Urinary bladder (tissue), 3 donors: ENCODE measurements at regions not wholly inside any gene's neighbourhood (a gene's known extent, or its start where the extent isn't known, plus 50 kb on each side); places are given as distances from the start of the nearest gene placed in this dataset.

Source experiments
- DNase-seq: peaks from one replicate; pipeline ENCODE4 v3.0.0-alpha.2; 2015; ENCODE audit errors: extremely low spot score
- H3K27ac ChIP-seq: one replicate; pipeline ENCODE4 v1.5.1; 2013; ENCODE audit warnings: low read depth, mild to moderate bottlenecking, moderate library complexity
- H3K36me3 ChIP-seq: one replicate; pipeline ENCODE4 v1.6.1; 2013; ENCODE audit warnings: mild to moderate bottlenecking, moderate library complexity; ENCODE audit not compliant: insufficient read depth
- H3K4me1 ChIP-seq: one replicate; pipeline ENCODE4 v1.6.1; 2013; ENCODE audit warnings: mild to moderate bottlenecking, moderate library complexity; ENCODE audit not compliant: insufficient read depth
- H3K4me3 ChIP-seq: one replicate; pipeline ENCODE4 v1.5.1; 2013; ENCODE audit warnings: low read depth, low read length
- WGBS: extraction: QIAGEN DNeasy Blood & Tissue Kit; methylation state at CpG from one replicate; pipeline ENCODE4 v1.1.7; 2013; 5-methylcytosine and 5-hydroxymethylcytosine counted together
- donor health status: healthy with polysubstance abuse.
- donor health status: healthy.

- no peak overlapping the region for H3K4me3 ChIP-seq
- H3K4me1 ChIP-seq: no peaks in the 10 kb centered on the region
- WGBS: 92% methylated on average over 2 of the region's 2 CpGs
Observed at GRCh38 chr18:22006458-22006857, 162.9 kb upstream of the GATA6 start.

DNA sequence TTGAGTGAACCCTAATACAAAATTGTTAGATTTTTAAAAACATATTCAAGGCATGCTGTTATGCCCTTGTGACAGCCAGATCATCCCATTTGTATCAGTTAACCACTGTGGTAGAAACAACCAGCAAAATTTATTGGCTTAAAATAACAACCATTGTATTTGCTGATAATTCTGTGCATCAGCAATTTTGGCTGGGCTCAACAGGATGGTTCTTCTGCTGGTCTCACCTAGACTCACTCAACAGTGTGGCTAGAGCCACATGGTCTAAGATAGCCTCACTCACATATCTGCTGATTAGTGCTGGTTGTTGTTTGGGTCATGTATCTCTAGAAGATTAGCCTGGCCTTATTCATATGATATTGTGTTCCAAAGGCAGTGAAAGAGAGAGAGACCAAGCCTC is 160.1 kb upstream of the GATA6 start:
- H3K27ac ChIP-seq: no peak overlapping the region
- H3K4me1 ChIP-seq: no peaks in the 10 kb centered on the region
- no peak overlapping the region for H3K4me3 ChIP-seq
- no peak for DNase-seq
- H3K36me3 ChIP-seq: no peaks in the 10 kb centered on the region

More at GRCh38 chr18:22006458-22006857, 162.9 kb upstream of the GATA6 start:
- no peaks in the 10 kb centered on the region for H3K36me3 ChIP-seq
- no peak for DNase-seq
- H3K27ac ChIP-seq: no peak overlapping the region

DNA sequence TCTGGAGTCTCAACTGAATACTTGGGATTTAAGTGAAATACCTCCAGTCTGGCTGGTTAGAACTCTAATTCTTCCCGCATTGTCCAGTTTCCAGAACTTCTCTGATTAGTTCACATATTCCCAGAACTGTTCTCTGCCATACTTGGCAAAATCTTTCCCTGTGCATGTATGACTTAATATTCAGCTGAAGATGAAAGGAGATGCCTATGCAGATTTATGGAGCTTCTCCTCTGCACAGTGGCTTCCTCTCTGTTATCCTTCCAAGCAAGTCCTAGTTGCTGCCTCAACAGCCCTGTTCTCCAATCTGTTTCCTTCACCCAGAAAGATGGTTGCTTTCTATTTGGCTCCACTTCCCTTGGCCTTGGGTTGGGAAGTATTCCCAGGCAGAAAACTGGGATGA is 155.4 kb upstream of the GATA6 start:
- H3K4me3 ChIP-seq: no peak overlapping the region
- WGBS: 93% methylated on average over 1 of the region's 1 CpG
- no peaks in the 10 kb centered on the region for H3K36me3 ChIP-seq
- H3K27ac ChIP-seq: no peak overlapping the region
- no peak for DNase-seq
- H3K4me1 ChIP-seq: no peaks in the 10 kb centered on the region

- Histone ChIP-seq H3K27ac (no peak overlapping the region), H3K4me3 (no peak overlapping the region), H3K4me1 (no peaks in the 10 kb centered on the region), H3K36me3 (no peaks in the 10 kb centered on the region)
- no peak for DNase-seq
- 98% methylated on average over 2 of the region's 2 CpGs for WGBS
Observed at GRCh38 chr18:22015156-22015555, 154.2 kb upstream of the GATA6 start.

GRCh38 chr18:22018366-22018765 is 151.0 kb upstream of the GATA6 start:
- 76% methylated on average over 3 of the region's 3 CpGs for WGBS
- no peaks in the 10 kb centered on the region for H3K36me3 ChIP-seq
- H3K4me3 ChIP-seq: no peak overlapping the region
- no peak overlapping the region for H3K27ac ChIP-seq
- H3K4me1 ChIP-seq: no peaks in the 10 kb centered on the region
- no peak for DNase-seq

GRCh38 chr18:22019193-22019592 is 150.2 kb upstream of the GATA6 start:
- WGBS: 86% methylated on average over 5 of the region's 5 CpGs
- Histone ChIP-seq H3K27ac (no peak overlapping the region), H3K4me1 (no peaks in the 10 kb centered on the region), H3K36me3 (no peaks in the 10 kb centered on the region), H3K4me3 (no peak overlapping the region)
- DNase-seq: no peak

DNA sequence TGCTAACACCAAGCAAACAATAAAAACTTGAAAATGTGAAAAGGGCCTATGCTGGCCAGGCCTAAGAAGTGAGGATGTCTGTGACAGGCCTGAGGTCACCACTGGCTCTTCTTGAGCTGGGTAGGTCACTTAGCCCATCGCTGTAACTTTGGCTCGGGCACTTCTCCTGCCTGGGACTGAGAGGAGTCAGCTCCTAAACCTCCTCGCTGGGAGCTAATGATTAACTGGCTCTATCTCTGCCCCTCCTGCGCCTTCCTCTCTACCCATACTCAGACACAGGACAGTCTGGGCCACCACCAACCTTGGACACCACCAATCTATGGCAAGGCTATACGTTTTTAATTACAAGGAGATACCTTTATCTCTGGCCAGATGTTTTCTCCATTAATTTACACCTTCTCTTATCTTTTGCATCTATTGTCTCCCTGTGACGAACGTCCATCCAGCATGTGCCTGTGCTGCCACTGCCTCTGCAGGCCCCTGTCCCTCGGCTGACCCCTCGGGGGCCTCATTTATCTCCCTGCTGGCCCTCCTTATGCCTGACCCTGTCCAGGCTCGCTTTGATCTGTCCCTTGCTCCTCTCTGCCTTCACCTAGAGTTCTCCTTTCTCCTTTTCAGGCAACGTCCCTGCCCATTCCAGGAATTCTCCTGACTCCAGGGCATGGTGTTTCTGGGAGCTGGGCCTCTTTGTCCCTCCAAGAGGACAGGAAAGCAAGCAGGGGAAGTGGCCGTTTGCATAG is 149.1 kb upstream of the GATA6 start:
- DNase-seq: no peak
- no peaks in the 10 kb centered on the region for H3K36me3 ChIP-seq
- no peaks in the 10 kb centered on the region for H3K4me1 ChIP-seq
- no peak overlapping the region for H3K4me3 ChIP-seq
- H3K27ac ChIP-seq: no peak overlapping the region
- 86% methylated on average over 12 of the region's 12 CpGs for WGBS

DNA sequence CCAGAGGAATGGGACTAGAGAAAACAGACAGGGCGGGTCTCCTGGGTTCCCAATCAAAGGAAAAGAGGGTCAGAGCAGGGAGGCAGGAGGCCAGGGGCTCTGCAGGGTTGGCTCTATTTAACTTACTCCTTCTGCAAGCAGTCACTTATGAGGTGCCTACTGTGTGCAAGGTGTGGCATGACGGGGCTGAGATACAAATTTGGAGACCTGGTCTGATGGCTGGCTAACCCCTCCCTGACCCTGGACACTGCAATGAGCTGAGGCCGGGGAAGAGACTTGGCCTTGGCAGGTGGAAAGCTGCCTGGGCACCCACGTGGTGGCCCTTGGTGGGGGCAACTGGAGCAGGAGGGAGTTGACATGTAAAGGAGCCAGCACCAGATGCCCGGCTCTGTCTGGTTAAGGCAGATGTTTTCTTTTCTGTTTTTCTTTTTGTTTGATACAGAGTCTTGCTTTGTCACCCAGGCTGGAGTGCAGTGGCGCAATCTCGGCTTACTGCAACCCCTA is 148.5 kb upstream of the GATA6 start:
- DNase-seq: no peak
- H3K4me1 ChIP-seq: no peaks in the 10 kb centered on the region
- H3K27ac ChIP-seq: no peak overlapping the region
- WGBS: 87% methylated on average over 7 of the region's 7 CpGs
- H3K4me3 ChIP-seq: no peak overlapping the region
- no peaks in the 10 kb centered on the region for H3K36me3 ChIP-seq

DNA sequence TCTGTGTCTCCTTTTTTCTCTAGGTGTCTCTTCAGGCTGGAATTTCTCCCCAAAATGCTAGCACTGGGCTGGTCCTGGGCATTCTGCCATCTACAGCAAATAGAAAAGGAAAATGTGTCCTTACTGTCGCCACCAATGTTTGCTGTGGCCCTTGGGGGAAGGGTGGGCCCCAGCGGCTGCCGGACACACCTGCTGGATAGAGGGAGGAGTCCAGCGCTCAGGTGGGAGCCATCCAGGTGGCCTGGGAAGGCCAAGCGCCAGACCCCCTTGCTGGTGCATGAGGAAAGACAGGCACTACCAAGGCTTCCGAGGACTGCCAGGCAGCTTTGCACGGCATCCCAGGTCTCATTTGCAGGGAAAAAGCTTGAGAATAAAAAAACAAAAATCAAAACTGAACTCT is 147.7 kb upstream of the GATA6 start:
- 90% methylated on average over 7 of the region's 7 CpGs for WGBS
- H3K4me1 ChIP-seq: no peaks in the 10 kb centered on the region
- H3K4me3 ChIP-seq: no peak overlapping the region
- H3K27ac ChIP-seq: no peak overlapping the region
- no peaks in the 10 kb centered on the region for H3K36me3 ChIP-seq
- no peak for DNase-seq

- Histone ChIP-seq H3K4me1 (no peaks in the 10 kb centered on the region), H3K36me3 (no peaks in the 10 kb centered on the region), H3K27ac (no peak overlapping the region), H3K4me3 (no peak overlapping the region)
- DNase-seq: no peak
- WGBS: 90% methylated on average over 3 of the region's 3 CpGs
Observed at GRCh38 chr18:22024924-22025323, 144.5 kb upstream of the GATA6 start.

DNA sequence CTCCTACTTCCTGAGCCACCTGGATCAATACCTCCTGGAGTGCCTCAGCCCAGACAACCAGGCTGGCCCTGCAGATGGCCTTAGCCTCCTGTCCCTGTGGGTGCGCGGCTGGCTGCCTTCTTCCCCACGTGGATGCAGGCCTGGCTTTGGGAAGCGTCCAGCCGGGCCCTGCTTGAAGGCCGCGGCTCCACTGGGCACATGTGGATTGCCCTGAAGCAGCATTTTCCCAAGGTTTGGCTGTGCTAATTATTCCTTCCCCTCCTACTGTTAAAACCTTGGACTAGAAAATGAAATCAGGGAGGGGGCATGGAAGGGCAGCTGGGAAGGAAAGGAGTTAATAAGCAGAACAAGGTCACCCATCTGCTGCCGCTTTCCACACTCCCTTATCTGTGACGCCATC is 143.0 kb upstream of the GATA6 start:
- Histone ChIP-seq H3K36me3 (no peaks in the 10 kb centered on the region), H3K27ac (no peak overlapping the region), H3K4me1 (no peaks in the 10 kb centered on the region), H3K4me3 (no peak overlapping the region)
- 91% methylated on average over 9 of the region's 9 CpGs for WGBS
- DNase-seq: no peak

DNA sequence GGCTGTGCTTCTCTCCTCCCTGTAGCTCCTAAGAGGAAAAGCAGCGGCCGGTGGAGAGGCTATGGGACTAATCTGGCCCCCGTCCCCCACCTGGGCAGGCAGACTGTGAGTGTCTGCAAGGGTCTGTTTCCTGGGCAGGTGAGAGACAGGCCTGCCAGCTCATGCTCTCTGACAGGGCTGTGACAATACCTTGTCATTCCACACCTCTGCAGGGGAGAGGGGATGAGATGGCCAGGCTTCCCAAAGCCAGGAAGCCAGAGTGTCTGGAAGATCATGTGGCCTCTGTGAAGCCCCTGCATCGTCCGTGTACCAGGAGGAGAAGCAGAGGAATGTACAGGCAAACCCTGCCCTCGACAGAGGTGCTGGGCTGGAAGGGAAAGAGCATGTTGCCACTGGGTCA is 142.5 kb upstream of the GATA6 start:
- no peaks in the 10 kb centered on the region for H3K36me3 ChIP-seq
- H3K27ac ChIP-seq: no peak overlapping the region
- DNase-seq: no peak
- 73% methylated on average over 6 of the region's 6 CpGs for WGBS
- no peak overlapping the region for H3K4me3 ChIP-seq
- H3K4me1 ChIP-seq: no peaks in the 10 kb centered on the region

DNA sequence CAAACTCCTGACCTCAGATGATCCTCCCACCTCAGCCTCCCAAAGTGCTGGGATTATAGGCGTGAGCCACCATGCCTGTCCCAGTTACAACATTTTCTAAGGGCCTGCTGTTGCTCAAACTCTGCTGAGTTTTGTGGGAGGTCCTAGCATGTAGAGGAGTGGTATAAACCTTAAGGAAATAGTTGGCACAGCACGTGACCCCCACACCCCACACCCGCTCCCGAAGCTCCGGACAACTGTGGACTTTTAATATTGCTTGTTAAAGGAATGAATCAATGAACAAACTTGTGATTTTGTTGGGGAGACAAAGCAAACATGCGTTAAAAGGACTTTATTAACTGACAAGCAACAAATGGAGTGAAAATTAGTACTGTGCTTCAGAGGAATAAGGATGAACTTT is 137.8 kb upstream of the GATA6 start:
- Histone ChIP-seq H3K4me1 (no peaks in the 10 kb centered on the region), H3K36me3 (no peaks in the 10 kb centered on the region), H3K4me3 (no peak overlapping the region), H3K27ac (no peak overlapping the region)
- DNase-seq: no peak
- WGBS: 72% methylated on average over 6 of the region's 6 CpGs

DNA sequence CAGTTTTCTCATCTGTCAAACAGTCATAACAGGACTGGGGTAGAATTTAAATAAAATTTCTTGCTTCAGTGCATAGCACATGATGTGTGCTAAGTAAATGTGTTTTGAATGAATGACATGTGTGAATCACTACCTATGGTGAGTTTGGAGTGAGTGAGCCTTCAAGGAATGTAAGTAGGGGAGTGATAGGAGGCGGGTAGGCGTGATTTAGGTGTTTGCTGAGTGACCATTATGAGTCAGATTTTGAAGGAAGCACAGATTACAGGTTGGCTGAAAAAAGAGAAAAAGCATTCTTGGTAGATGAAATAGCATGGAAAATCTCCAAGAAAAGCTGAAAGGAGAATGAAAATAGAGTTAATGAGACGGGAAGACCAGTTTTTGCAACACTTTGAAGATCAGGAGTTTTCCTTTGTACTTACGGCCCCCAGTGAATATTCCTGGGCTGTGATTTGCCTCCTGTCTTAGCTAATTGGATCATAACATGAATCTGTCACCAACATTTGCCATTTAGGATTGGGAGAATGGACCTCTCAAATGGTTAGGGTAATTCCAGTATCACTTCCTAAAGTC is 136.9 kb upstream of the GATA6 start:
- WGBS: 72% methylated on average over 4 of the region's 4 CpGs
- H3K4me3 ChIP-seq: no peak overlapping the region

More for the DNA sequence above, 136.9 kb upstream of the GATA6 start:
- Histone ChIP-seq H3K36me3 (no peaks in the 10 kb centered on the region), H3K4me1 (no peaks in the 10 kb centered on the region), H3K27ac (no peak overlapping the region)
- DNase-seq: no peak
